ENCODE measurements at regions not wholly inside any gene's neighbourhood (a gene's known extent, or its start where the extent isn't known, plus 50 kb on each side); places are given as distances from the start of the nearest gene placed in this dataset.
A peak's percentile ranks its signal among the peaks of the same experiment; 100 is the strongest.

DNA sequence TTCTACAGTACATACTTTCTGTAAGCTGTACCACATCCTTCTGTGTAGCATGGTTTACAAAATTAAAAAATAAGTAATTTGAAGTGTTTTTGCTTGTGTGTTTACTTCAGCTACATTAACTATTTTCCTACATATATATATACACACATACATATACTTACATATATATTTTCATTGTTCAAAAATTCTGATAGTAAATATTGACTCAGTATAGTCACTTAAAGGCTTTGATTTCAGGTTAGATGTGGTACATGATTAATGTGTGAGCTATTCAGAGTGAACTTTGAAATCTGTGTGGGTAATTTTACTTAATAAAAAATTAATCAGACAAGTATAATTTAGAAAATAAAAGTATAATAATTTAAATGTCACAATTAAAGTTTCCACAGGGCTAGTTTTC, 306.7 kb upstream of the CDH18 start:
- H3K36me3 ChIP-seq (ENCODE audit: low read depth, low read length) = no peaks in the 10 kb centered on the region
- H3K9me2 ChIP-seq (replicated peaks; ENCODE audit: low read length) = no peaks in the 10 kb centered on the region
- H3K9me3 ChIP-seq (ENCODE audit: low read length) = no peaks in the 10 kb centered on the region
- peak overlapping the region; percentile 15; the same call in 1 of the 2 replicates for H3K4me2 ChIP-seq (ENCODE audit: low read length)
- H3K9ac ChIP-seq (ENCODE audit: low read length) = no peak overlapping the region
- ChIA-PET CTCF (no interaction called here), POLR2A (ENCODE audit: unreplicated experiment) (no interaction called here)
- ATAC-seq = peak; percentile 81
- BruUV-seq (replicated peaks) = no TSS peak
- no peak overlapping the region for H3K4me3 ChIP-seq (ENCODE audit: low read length)
- peak; percentile 66 for DNase-seq
- H3F3A ChIP-seq (ENCODE audit: low read length, unreplicated experiment) = no peaks in the 10 kb centered on the region
- intact Hi-C loops (cut with micrococcal nuclease) = no loop called here
- no peaks in the 10 kb centered on the region for H3K79me2 ChIP-seq (ENCODE audit: low read length)
- H2AFZ ChIP-seq (ENCODE audit: low read length) = no peak overlapping the region
- H4K20me1 ChIP-seq (ENCODE audit: low read length) = no peaks in the 10 kb centered on the region
- peaks cover 19% of the 10 kb centered on the region for H3K4me1 ChIP-seq (ENCODE audit: insufficient read depth, low read length)
- TF ChIP-seq EZH2phosphoT487 (IDR thresholded peaks at IDR 0.05; ENCODE audit: borderline replicate concordance, low read length) = no peak
- TF ChIP-seq, protein P1, sequence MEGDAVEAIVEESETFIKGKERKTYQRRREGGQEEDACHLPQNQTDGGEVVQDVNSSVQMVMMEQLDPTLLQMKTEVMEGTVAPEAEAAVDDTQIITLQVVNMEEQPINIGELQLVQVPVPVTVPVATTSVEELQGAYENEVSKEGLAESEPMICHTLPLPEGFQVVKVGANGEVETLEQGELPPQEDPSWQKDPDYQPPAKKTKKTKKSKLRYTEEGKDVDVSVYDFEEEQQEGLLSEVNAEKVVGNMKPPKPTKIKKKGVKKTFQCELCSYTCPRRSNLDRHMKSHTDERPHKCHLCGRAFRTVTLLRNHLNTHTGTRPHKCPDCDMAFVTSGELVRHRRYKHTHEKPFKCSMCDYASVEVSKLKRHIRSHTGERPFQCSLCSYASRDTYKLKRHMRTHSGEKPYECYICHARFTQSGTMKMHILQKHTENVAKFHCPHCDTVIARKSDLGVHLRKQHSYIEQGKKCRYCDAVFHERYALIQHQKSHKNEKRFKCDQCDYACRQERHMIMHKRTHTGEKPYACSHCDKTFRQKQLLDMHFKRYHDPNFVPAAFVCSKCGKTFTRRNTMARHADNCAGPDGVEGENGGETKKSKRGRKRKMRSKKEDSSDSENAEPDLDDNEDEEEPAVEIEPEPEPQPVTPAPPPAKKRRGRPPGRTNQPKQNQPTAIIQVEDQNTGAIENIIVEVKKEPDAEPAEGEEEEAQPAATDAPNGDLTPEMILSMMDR (conservative IDR thresholded peaks at IDR 0.05; ENCODE audit: low read depth, low read length) = no peak
- no peak for TF ChIP-seq EZH2 (IDR thresholded peaks at IDR 0.05; ENCODE audit: low read length, unreplicated experiment)
- H3K27ac ChIP-seq (ENCODE audit: low read length) = no peak overlapping the region
- no peaks in the 10 kb centered on the region for H3K27me3 ChIP-seq (ENCODE audit: low read length)

- DNase-seq = peak; percentile 66
- H3K36me3 ChIP-seq (ENCODE audit: low read depth, low read length) = no peaks in the 10 kb centered on the region
- no peaks in the 10 kb centered on the region for H3K9me2 ChIP-seq (replicated peaks; ENCODE audit: low read length)
- H3K9me3 ChIP-seq (ENCODE audit: low read length) = no peaks in the 10 kb centered on the region
- no TSS peak for BruUV-seq (replicated peaks)
- no peak overlapping the region for H3K9ac ChIP-seq (ENCODE audit: low read length)
- H3K27ac ChIP-seq (ENCODE audit: low read length) = no peak overlapping the region
- no peak for ATAC-seq
- no peak overlapping the region for H2AFZ ChIP-seq (ENCODE audit: low read length)
- H3F3A ChIP-seq (ENCODE audit: low read length, unreplicated experiment) = no peaks in the 10 kb centered on the region
- CTCF ChIA-PET = no interaction called here
- H3K4me2 ChIP-seq (ENCODE audit: low read length) = no peak overlapping the region
- H3K79me2 ChIP-seq (ENCODE audit: low read length) = no peaks in the 10 kb centered on the region
- intact Hi-C loops (cut with micrococcal nuclease) = no loop called here
- H3K4me1 ChIP-seq (ENCODE audit: insufficient read depth, low read length) = peaks cover 33% of the 10 kb centered on the region
- POLR2A ChIA-PET (ENCODE audit: unreplicated experiment) = no interaction called here
- no peaks in the 10 kb centered on the region for H4K20me1 ChIP-seq (ENCODE audit: low read length)
- TF ChIP-seq EZH2phosphoT487 (IDR thresholded peaks at IDR 0.05; ENCODE audit: borderline replicate concordance, low read length) = no peak
- no peak for TF ChIP-seq EZH2 (IDR thresholded peaks at IDR 0.05; ENCODE audit: low read length, unreplicated experiment)
- TF ChIP-seq, protein P1 (conservative IDR thresholded peaks at IDR 0.05; ENCODE audit: low read depth, low read length) = no peak
- H3K4me3 ChIP-seq (ENCODE audit: low read length) = no peak overlapping the region
- H3K27me3 ChIP-seq (ENCODE audit: low read length) = no peaks in the 10 kb centered on the region
Observed at GRCh38 chr5:20291766-20292165, 303.8 kb upstream of the CDH18 start.

- TF ChIP-seq EZH2phosphoT487 (IDR thresholded peaks at IDR 0.05; ENCODE audit: borderline replicate concordance, low read length) (no peak), EZH2 (IDR thresholded peaks at IDR 0.05; ENCODE audit: low read length, unreplicated experiment) (no peak)
- TF ChIP-seq, protein P1 (conservative IDR thresholded peaks at IDR 0.05; ENCODE audit: low read depth, low read length) = no peak
- BruUV-seq (replicated peaks) = no TSS peak
- ATAC-seq = no peak
- Histone ChIP-seq H3K4me1 (ENCODE audit: insufficient read depth, low read length) (peaks cover 29% of the 10 kb centered on the region), H3K4me2 (ENCODE audit: low read length) (no peak overlapping the region), H2AFZ (ENCODE audit: low read length) (no peak overlapping the region), H3K4me3 (ENCODE audit: low read length) (no peak overlapping the region), H3K79me2 (ENCODE audit: low read length) (no peaks in the 10 kb centered on the region), H3F3A (ENCODE audit: low read length, unreplicated experiment) (no peaks in the 10 kb centered on the region), H3K27me3 (ENCODE audit: low read length) (no peaks in the 10 kb centered on the region), H3K27ac (ENCODE audit: low read length) (no peak overlapping the region), H3K36me3 (ENCODE audit: low read depth, low read length) (no peaks in the 10 kb centered on the region), H3K9me3 (ENCODE audit: low read length) (no peaks in the 10 kb centered on the region), H3K9me2 (replicated peaks; ENCODE audit: low read length) (no peaks in the 10 kb centered on the region), H4K20me1 (ENCODE audit: low read length) (no peaks in the 10 kb centered on the region), H3K9ac (ENCODE audit: low read length) (no peak overlapping the region)
- ChIA-PET CTCF (no interaction called here), POLR2A (ENCODE audit: unreplicated experiment) (no interaction called here)
- DNase-seq = no peak
- intact Hi-C loops (cut with micrococcal nuclease) = loop anchor here (5.0 kb wide), 1 partner anchor 285 kb away; no protein-coding TSS in a partner anchor
Observed at GRCh38 chr5:20287640-20288039, 299.6 kb upstream of the CDH18 start.
